Fibroblast of lung (primary cell): ENCODE measurements at regions not wholly inside any gene's neighbourhood (a gene's known extent, or its start where the extent isn't known, plus 50 kb on each side); places are given as distances from the start of the nearest gene placed in this dataset.

ENCODE experiments used
- DNase-seq, 2 donors: peaks; one replicate each; pipeline versions ENCODE4 v3.0.0 to v3.0.0-alpha.2; 2010; ENCODE audit warnings: low read depth in 2 of 2
- H2AFZ ChIP-seq: 2 replicates; pipeline ENCODE4 v1.5.1; 2012; ENCODE audit warnings: low read length, control low read depth, inconsistent platforms
- H3K27ac ChIP-seq: 2 replicates; pipeline ENCODE4 v1.5.1; 2011; ENCODE audit warnings: low read length, control low read depth; ENCODE audit not compliant: insufficient read depth
- H3K27me3 ChIP-seq: 2 replicates; pipeline ENCODE4 v1.5.1; 2011; ENCODE audit warnings: mild to moderate bottlenecking, low read length; ENCODE audit not compliant: control insufficient read depth, insufficient read depth
- H3K36me3 ChIP-seq: 2 replicates; pipeline ENCODE4 v1.5.1; 2011; ENCODE audit warnings: low read length; ENCODE audit not compliant: control insufficient read depth, insufficient read depth
- H3K4me1 ChIP-seq: 2 replicates; pipeline ENCODE4 v1.5.1; 2011; ENCODE audit warnings: low read length; ENCODE audit not compliant: control insufficient read depth, insufficient read depth; ENCODE audit errors: extremely low read depth
- H3K4me2 ChIP-seq: 2 replicates; pipeline ENCODE4 v1.5.1; 2011; ENCODE audit warnings: low read length, control low read depth; ENCODE audit not compliant: insufficient read depth; ENCODE audit errors: extremely low read depth
- H3K4me3 ChIP-seq, 4 experiments: fragments of 200-600 bp in 1 of 4; sonication (generic) in 1 of 4; replicated peaks in 1 of 4; 2 replicates each; pipeline ENCODE4 v1.5.1; 2011 to 2016; ENCODE audit warnings: low read length in 4 of 4, low read depth in 3 of 4, mild to moderate bottlenecking in 3 of 4, control low read depth in 2 of 4, inconsistent platforms in 1 of 4, mixed read lengths in 1 of 4; ENCODE audit not compliant: insufficient read depth in 1 of 4; ENCODE audit errors: control extremely low read depth in 1 of 4
- H3K79me2 ChIP-seq: 2 replicates; pipeline ENCODE4 v1.5.1; 2012; ENCODE audit warnings: mild to moderate bottlenecking, low read length, inconsistent platforms; ENCODE audit not compliant: control insufficient read depth, insufficient read depth
- H3K9ac ChIP-seq: 2 replicates; pipeline ENCODE4 v1.5.1; 2011; ENCODE audit warnings: mild to moderate bottlenecking, low read length, control low read depth; ENCODE audit not compliant: insufficient read depth
- H3K9me3 ChIP-seq: 2 replicates; pipeline ENCODE4 v1.5.1; 2012; ENCODE audit warnings: low read depth, low read length; ENCODE audit not compliant: control insufficient read depth, insufficient read depth
- H4K20me1 ChIP-seq: 2 replicates; pipeline ENCODE4 v1.5.1; 2011; ENCODE audit warnings: low read length; ENCODE audit not compliant: control insufficient read depth, insufficient read depth; ENCODE audit errors: extremely low read depth
- CTCF ChIP-seq, 2 donors: IDR thresholded peaks in 1 of 2; conservative IDR thresholded peaks in 1 of 2; 1 replicate in 1 of 2; 2 replicates in 1 of 2; pipeline ENCODE4 v1.5.1; 2011 to 2012; ENCODE audit warnings: low read length in 2 of 2, control low read depth in 1 of 2, inconsistent platforms in 1 of 2, low read depth in 1 of 2, mild to moderate bottlenecking in 1 of 2
- EZH2 ChIP-seq: IDR thresholded peaks from 2 replicates; pipeline ENCODE4 v1.5.1; 2012; ENCODE audit warnings: low read length, control low read depth, mild to moderate bottlenecking; ENCODE audit errors: missing control alignments

- H3K27me3 ChIP-seq: no peaks in the 10 kb centered on the region
- no peak for DNase-seq
- no peak overlapping the region for H3K9ac ChIP-seq
- H2AFZ ChIP-seq: no peak overlapping the region
- H3K4me2 ChIP-seq: no peak overlapping the region
- H3K27ac ChIP-seq: no peak overlapping the region
- H3K79me2 ChIP-seq: no peaks in the 10 kb centered on the region
- TF ChIP-seq EZH2 (no peak), CTCF (conservative IDR thresholded peaks at IDR 0.05 in 1 of 2, IDR thresholded peaks at IDR 0.05 in 1 of 2; ENCODE audit: low read depth in 1 of 2, low read length in 2 of 2) (no peak)
- no peaks in the 10 kb centered on the region for H4K20me1 ChIP-seq
- H3K4me3 ChIP-seq: no peak overlapping the region
- H3K4me1 ChIP-seq: no peaks in the 10 kb centered on the region
- H3K9me3 ChIP-seq: no peaks in the 10 kb centered on the region
- no peaks in the 10 kb centered on the region for H3K36me3 ChIP-seq
These were observed 260.4 kb upstream of the ATP10B start for GRCh38 chr5:161112371-161112770.

DNA sequence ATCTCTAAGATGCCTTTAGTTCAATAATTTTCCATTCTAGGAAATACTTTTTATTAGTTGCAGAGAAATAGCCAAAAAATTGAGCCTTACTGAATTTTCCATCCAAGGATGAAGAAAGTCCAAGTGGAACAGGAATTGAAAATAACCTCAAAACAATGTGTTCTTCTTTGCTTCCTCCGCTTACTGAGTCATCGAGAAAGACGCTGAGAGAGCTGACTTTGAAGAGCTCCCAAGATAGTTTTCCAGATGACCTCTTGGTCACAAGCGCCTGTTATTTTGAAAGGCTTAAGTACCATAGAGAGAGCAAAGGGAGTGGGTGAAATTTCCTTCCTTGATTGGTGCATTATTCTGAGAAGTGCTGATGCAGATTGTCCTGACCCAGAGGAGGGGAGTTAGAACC, 253.5 kb upstream of the ATP10B start:
- TF ChIP-seq EZH2 (no peak), CTCF (conservative IDR thresholded peaks at IDR 0.05 in 1 of 2, IDR thresholded peaks at IDR 0.05 in 1 of 2; ENCODE audit: low read depth in 1 of 2, low read length in 2 of 2) (no peak)
- Histone ChIP-seq H3K27me3 (no peaks in the 10 kb centered on the region), H3K4me3 (no peak overlapping the region), H3K36me3 (no peaks in the 10 kb centered on the region), H3K4me2 (no peak overlapping the region), H3K9me3 (no peaks in the 10 kb centered on the region), H4K20me1 (no peaks in the 10 kb centered on the region), H3K4me1 (no peaks in the 10 kb centered on the region), H3K9ac (no peak overlapping the region), H2AFZ (no peak overlapping the region), H3K27ac (no peak overlapping the region), H3K79me2 (no peaks in the 10 kb centered on the region)
- peak; percentile 38 to 70 for DNase-seq

GRCh38 chr5:161098516-161098915, 246.5 kb upstream of the ATP10B start:
- Histone ChIP-seq H3K9ac (no peak overlapping the region), H3K4me3 (no peak overlapping the region), H4K20me1 (no peaks in the 10 kb centered on the region), H2AFZ (no peak overlapping the region), H3K4me2 (no peak overlapping the region), H3K79me2 (no peaks in the 10 kb centered on the region), H3K4me1 (no peaks in the 10 kb centered on the region), H3K36me3 (no peaks in the 10 kb centered on the region), H3K27me3 (no peaks in the 10 kb centered on the region), H3K27ac (no peak overlapping the region), H3K9me3 (no peaks in the 10 kb centered on the region)
- DNase-seq: no peak
- TF ChIP-seq CTCF (conservative IDR thresholded peaks at IDR 0.05 in 1 of 2, IDR thresholded peaks at IDR 0.05 in 1 of 2; ENCODE audit: low read depth in 1 of 2, low read length in 2 of 2) (no peak), EZH2 (no peak)
